Loucy (cell line): ENCODE measurements at regions not wholly inside any gene's neighbourhood (a gene's known extent, or its start where the extent isn't known, plus 50 kb on each side); places are given as distances from the start of the nearest gene placed in this dataset.
"Not testable (repeated sequence)": the region's sequence is repeated elsewhere in the genome, so short reads cannot be mapped to it uniquely, and the experiment has no call there.

Source experiments
- H2AFZ ChIP-seq: fragments of 200-600 bp; sonication (generic); 2 replicates; pipeline ENCODE4 v1.6.0; 2016; ENCODE audit warnings: antibody characterized with exemption, mild to moderate bottlenecking, low read length, moderate library complexity
- H3F3A ChIP-seq: fragments of 200-600 bp; 2 replicates; pipeline ENCODE4 v1.6.0; 2016; ENCODE audit warnings: antibody characterized with exemption, low read depth, mild to moderate bottlenecking
- H3K27me3 ChIP-seq: fragments of 200-600 bp; sonication (generic); 2 replicates; pipeline ENCODE4 v1.6.1; 2014; ENCODE audit warnings: low read length, mild to moderate bottlenecking; ENCODE audit not compliant: insufficient read depth, poor library complexity, severe bottlenecking
- H3K36me3 ChIP-seq: fragments of 200-600 bp; sonication (generic); 2 replicates; pipeline ENCODE4 v1.6.1; 2016; ENCODE audit warnings: low read length; ENCODE audit not compliant: insufficient read depth
- H3K4me1 ChIP-seq: fragments of 200-600 bp; sonication (generic); 2 replicates; pipeline ENCODE4 v1.5.1; 2014; ENCODE audit warnings: low read length, mild to moderate bottlenecking; ENCODE audit not compliant: insufficient read depth, poor library complexity, severe bottlenecking
- H3K4me2 ChIP-seq: fragments of 200-600 bp; sonication (generic); 2 replicates; pipeline ENCODE4 v1.6.0; 2014; ENCODE audit warnings: antibody characterized with exemption, low read length, low read depth, mild to moderate bottlenecking; ENCODE audit not compliant: poor library complexity, severe bottlenecking
- H3K4me3 ChIP-seq: fragments of 200-600 bp; sonication (generic); 2 replicates; pipeline ENCODE4 v1.5.1; 2014; ENCODE audit warnings: low read length, mild to moderate bottlenecking, mixed read lengths; ENCODE audit not compliant: poor library complexity, severe bottlenecking
- H3K79me2 ChIP-seq: fragments of 200-600 bp; sonication (generic); 2 replicates; pipeline ENCODE4 v1.6.1; 2014; ENCODE audit warnings: low read length; ENCODE audit not compliant: insufficient read depth
- H3K9ac ChIP-seq: fragments of 200-600 bp; sonication (generic); 2 replicates; pipeline ENCODE4 v1.6.0; 2014; ENCODE audit warnings: mild to moderate bottlenecking, low read depth, low read length, moderate library complexity; ENCODE audit not compliant: poor library complexity, severe bottlenecking
- H3K9me2 ChIP-seq: fragments of 200-600 bp; sonication (generic); replicated peaks from 2 replicates; pipeline ENCODE4 v1.6.1; 2016; ENCODE audit warnings: low read depth, low read length, mixed read lengths
- H3K9me3 ChIP-seq: fragments of 200-600 bp; sonication (generic); 2 replicates; pipeline ENCODE4 v1.6.1; 2014; ENCODE audit warnings: mild to moderate bottlenecking, antibody characterized with exemption, low read length, low read depth; ENCODE audit not compliant: insufficient read depth
- H4K20me1 ChIP-seq: fragments of 200-600 bp; sonication (generic); 2 replicates; pipeline ENCODE4 v1.6.0; 2014; ENCODE audit warnings: antibody characterized with exemption, low read length, mild to moderate bottlenecking; ENCODE audit not compliant: insufficient read depth, poor library complexity, severe bottlenecking
- EZH2phosphoT487 ChIP-seq: fragments of 200-600 bp; IDR thresholded peaks from 2 replicates; pipeline ENCODE4 v1.6.1; 2018; ENCODE audit warnings: antibody characterized with exemption, mild to moderate bottlenecking, moderate library complexity, borderline replicate concordance
- TF ChIP-seq, protein P1 (sequence below): fragments of 200-600 bp; sonication (generic); conservative IDR thresholded peaks from 2 replicates; pipeline ENCODE4 v1.5.1; 2014; ENCODE audit warnings: mild to moderate bottlenecking, antibody characterized with exemption, low read length

DNA sequence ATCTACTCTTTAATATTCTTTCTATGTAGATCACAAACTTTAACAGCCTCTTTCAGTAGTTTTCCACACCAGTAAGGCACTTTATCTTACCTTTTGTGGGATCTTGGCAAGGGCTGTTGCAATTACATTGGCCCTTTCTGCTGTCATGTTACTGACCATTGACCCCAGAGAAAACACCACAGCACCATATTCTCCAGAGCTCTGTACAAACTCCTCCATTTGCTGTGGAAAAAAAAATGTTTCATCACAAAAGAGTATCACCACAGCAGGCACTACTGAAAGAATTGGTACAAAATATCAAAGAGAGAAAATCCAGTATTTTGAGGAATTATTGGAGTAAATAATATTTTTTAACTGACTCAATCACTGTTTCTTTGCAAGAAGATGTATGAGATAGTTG, 62.3 kb upstream of the UGT2A3 start:
- H3K79me2 ChIP-seq, H3K36me3 ChIP-seq, H4K20me1 ChIP-seq, H3K9ac ChIP-seq, H3K9me3 ChIP-seq, H2AFZ ChIP-seq, H3F3A ChIP-seq, H3K9me2 ChIP-seq, H3K4me2 ChIP-seq, H3K4me3 ChIP-seq, H3K27me3 ChIP-seq, H3K4me1 ChIP-seq: not testable (repeated sequence)

- H3K4me1 ChIP-seq, H3F3A ChIP-seq, H4K20me1 ChIP-seq, H3K9me2 ChIP-seq, H3K36me3 ChIP-seq, H3K79me2 ChIP-seq, H3K4me2 ChIP-seq, H2AFZ ChIP-seq, H3K4me3 ChIP-seq, H3K9me3 ChIP-seq, H3K9ac ChIP-seq, H3K27me3 ChIP-seq: not testable (repeated sequence)
Observed at GRCh38 chr4:69017986-69018385, 66.4 kb upstream of the UGT2A3 start.

GRCh38 chr4:69019538-69020461, 68.2 kb upstream of the UGT2A3 start:
- not testable (repeated sequence) for H3K9me3 ChIP-seq, H3K36me3 ChIP-seq, H3K9me2 ChIP-seq, H3K27me3 ChIP-seq, H3K4me3 ChIP-seq, H3K79me2 ChIP-seq, H2AFZ ChIP-seq, H3K4me2 ChIP-seq, H3K9ac ChIP-seq, H3K4me1 ChIP-seq, H3F3A ChIP-seq, H4K20me1 ChIP-seq

DNA sequence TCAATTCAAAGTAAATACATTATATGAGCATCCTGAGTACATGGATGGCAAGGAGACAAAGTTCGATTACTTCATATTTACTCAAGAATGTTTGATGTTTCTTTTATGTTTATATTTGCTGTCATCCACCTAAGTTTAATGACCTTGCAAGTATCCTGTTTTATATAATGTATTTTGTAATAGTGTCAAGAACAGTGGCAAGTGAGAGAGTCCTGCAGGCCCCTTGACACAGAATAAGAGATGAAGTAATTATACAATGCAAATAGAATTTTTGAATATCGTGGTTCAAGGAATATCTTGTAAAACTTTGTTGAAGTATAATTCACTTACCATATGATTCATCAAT, 68.8 kb upstream of the UGT2A3 start:
- not testable (repeated sequence) for H3K27me3 ChIP-seq, H3K4me3 ChIP-seq, H4K20me1 ChIP-seq, H3K9ac ChIP-seq, H3K9me3 ChIP-seq, H3K79me2 ChIP-seq, H3K9me2 ChIP-seq, H3K4me2 ChIP-seq, H3F3A ChIP-seq, H2AFZ ChIP-seq, H3K4me1 ChIP-seq, H3K36me3 ChIP-seq

DNA sequence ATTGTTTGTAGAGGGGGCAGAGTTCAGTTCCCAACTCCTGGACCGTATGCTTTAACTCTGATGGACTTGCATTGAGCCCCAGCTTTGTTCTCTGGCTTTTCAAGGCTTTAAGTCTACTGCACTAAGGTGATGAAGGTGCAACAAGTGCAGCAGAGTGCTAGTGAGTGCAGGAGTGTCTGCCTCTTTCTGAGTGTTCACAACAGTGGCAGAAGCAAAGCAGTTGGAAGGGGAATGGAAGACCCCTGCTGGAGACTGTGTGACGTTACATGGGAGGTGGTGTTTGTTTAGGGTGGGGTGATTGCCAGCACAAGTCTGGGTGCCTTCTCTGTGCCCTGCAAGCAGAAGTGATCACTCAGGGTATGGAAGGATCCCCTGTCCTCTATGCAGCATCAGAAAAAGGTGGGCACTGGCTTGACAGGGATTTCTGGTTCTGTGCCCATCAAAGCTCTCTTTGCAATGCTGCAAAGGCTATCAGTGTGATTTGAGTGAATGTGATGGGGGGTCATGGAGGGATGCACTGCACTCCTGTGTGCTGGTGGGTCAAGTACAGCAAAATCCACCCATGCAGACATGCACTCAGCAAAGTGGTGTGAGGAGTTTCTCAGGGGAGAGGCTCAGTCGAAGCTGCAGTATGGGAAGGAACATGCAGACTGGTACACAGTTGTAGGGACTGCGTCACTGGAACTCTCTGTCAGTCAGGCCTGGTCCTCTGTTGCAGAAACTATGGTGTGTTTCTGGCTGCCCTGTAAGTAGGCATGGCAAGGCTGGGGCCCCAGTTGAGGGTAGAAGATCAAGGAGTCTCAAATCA, 70.9 kb upstream of the UGT2B7 start:
- no peak overlapping the region for H3K9ac ChIP-seq
- no peaks in the 10 kb centered on the region for H3F3A ChIP-seq
- H3K36me3 ChIP-seq: no peaks in the 10 kb centered on the region
- no peaks in the 10 kb centered on the region for H4K20me1 ChIP-seq
- H3K27me3 ChIP-seq: no peaks in the 10 kb centered on the region
- no peaks in the 10 kb centered on the region for H3K4me1 ChIP-seq
- H2AFZ ChIP-seq: 0 out of 2 replicates have a peak overlapping the region, but pooled peaks have one; percentile 43
- H3K9me3 ChIP-seq: no peaks in the 10 kb centered on the region
- no peak overlapping the region for H3K4me3 ChIP-seq
- no peaks in the 10 kb centered on the region for H3K9me2 ChIP-seq
- no peak for TF ChIP-seq EZH2phosphoT487
- TF ChIP-seq, protein P1, sequence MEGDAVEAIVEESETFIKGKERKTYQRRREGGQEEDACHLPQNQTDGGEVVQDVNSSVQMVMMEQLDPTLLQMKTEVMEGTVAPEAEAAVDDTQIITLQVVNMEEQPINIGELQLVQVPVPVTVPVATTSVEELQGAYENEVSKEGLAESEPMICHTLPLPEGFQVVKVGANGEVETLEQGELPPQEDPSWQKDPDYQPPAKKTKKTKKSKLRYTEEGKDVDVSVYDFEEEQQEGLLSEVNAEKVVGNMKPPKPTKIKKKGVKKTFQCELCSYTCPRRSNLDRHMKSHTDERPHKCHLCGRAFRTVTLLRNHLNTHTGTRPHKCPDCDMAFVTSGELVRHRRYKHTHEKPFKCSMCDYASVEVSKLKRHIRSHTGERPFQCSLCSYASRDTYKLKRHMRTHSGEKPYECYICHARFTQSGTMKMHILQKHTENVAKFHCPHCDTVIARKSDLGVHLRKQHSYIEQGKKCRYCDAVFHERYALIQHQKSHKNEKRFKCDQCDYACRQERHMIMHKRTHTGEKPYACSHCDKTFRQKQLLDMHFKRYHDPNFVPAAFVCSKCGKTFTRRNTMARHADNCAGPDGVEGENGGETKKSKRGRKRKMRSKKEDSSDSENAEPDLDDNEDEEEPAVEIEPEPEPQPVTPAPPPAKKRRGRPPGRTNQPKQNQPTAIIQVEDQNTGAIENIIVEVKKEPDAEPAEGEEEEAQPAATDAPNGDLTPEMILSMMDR: peak; percentile 48
- H3K4me2 ChIP-seq: no peak overlapping the region
- H3K79me2 ChIP-seq: no peaks in the 10 kb centered on the region
